GM21717 (cell line): ENCODE measurements at regions not wholly inside any gene's neighbourhood (a gene's known extent, or its start where the extent isn't known, plus 50 kb on each side); places are given as distances from the start of the nearest gene placed in this dataset.

Source experiments
- ATAC-seq: cut with Tn5 transposase; IDR thresholded peaks from one replicate; pipeline ENCODE4 v1.9.1; 2021; ENCODE audit warnings: mild to moderate bottlenecking, moderate library complexity; ENCODE audit not compliant: unreplicated experiment

GRCh38 chr9:107704774-107705173, 215.2 kb upstream of the KLF4 start:
- ATAC-seq = no peak

GRCh38 chr9:107703651-107704050, 214.1 kb upstream of the KLF4 start:
- ATAC-seq = no peak

GRCh38 chr9:107700847-107701246, 211.3 kb upstream of the KLF4 start:
- ATAC-seq = no peak

- ATAC-seq = no peak
These were observed 209.7 kb upstream of the KLF4 start for GRCh38 chr9:107699231-107699630.

- ATAC-seq = no peak
These were observed 209.2 kb upstream of the KLF4 start for GRCh38 chr9:107698779-107699178.

GRCh38 chr9:107696302-107696701, 206.7 kb upstream of the KLF4 start:
- no peak for ATAC-seq

GRCh38 chr9:107694390-107694789, 204.8 kb upstream of the KLF4 start:
- no peak for ATAC-seq

- no peak for ATAC-seq
These were observed 204.2 kb upstream of the KLF4 start for GRCh38 chr9:107693625-107694326.

GRCh38 chr9:107691664-107692063, 202.1 kb upstream of the KLF4 start:
- ATAC-seq = no peak

GRCh38 chr9:107690021-107690420, 200.5 kb upstream of the KLF4 start:
- no peak for ATAC-seq

GRCh38 chr9:107688728-107689127, 199.2 kb upstream of the KLF4 start:
- no peak for ATAC-seq

- ATAC-seq = no peak
These were observed 196.3 kb upstream of the KLF4 start for GRCh38 chr9:107685901-107686300.

GRCh38 chr9:107685376-107685775, 195.8 kb upstream of the KLF4 start:
- no peak for ATAC-seq

- ATAC-seq = no peak
These were observed 194.7 kb upstream of the KLF4 start for GRCh38 chr9:107684224-107684623.

- no peak for ATAC-seq
These were observed 194.0 kb upstream of the KLF4 start for GRCh38 chr9:107683566-107683965.

GRCh38 chr9:107681988-107682387, 192.4 kb upstream of the KLF4 start:
- no peak for ATAC-seq

- ATAC-seq = no peak
These were observed 186.0 kb upstream of the KLF4 start for GRCh38 chr9:107675351-107676259.

GRCh38 chr9:107674721-107675277, 185.2 kb upstream of the KLF4 start:
- ATAC-seq = no peak

- ATAC-seq = no peak
These were observed 184.5 kb upstream of the KLF4 start for GRCh38 chr9:107673861-107674720.

GRCh38 chr9:107671588-107671987, 182.0 kb upstream of the KLF4 start:
- no peak for ATAC-seq

- no peak for ATAC-seq
These were observed 179.9 kb upstream of the KLF4 start for GRCh38 chr9:107669422-107669821.
